ENCODE measurements at regions not wholly inside any gene's neighbourhood (a gene's known extent, or its start where the extent isn't known, plus 50 kb on each side); places are given as distances from the start of the nearest gene placed in this dataset.

DNA sequence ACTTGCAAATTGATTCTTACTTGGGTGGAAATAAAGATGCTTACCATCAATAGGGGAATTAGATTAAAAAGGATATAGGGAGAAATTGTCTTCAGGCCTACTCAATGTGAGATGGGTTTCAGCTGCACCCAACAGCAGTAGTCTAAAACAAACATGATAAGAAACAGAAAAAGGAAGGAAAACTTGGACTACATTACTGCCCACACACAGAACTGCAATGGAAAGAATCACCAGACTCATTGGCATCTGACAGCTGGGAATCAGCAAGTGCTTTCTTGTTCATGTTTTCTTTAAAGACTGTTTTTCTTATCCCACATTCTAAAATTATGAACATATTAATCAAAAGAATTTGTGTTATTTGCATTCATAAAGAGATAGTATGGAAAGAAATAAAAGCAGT lies 144.2 kb downstream of the LRIG3 start:
- Mint-ChIP-seq H3K27ac (no peak overlapping the region), H3K4me3 (no peak overlapping the region), H3K27me3 (no peaks in the 10 kb centered on the region), H3K4me1 (no peaks in the 10 kb centered on the region), H3K36me3 (no peaks in the 10 kb centered on the region), H3K9me3 (peaks cover 0 to 7% (median 0%) of the 10 kb centered on the region in 3 donors)
- Histone ChIP-seq H3K27me3 (replicated peaks in 1 of 2; ENCODE audit: control insufficient read depth in 2 of 2, extremely low read depth in 1 of 2, insufficient read depth in 2 of 2, low read length in 1 of 2) (no peaks in the 10 kb centered on the region), H3K4me1 (ENCODE audit: control insufficient read depth in 1 of 2, extremely low read depth in 1 of 2, insufficient read depth in 2 of 2, low read length in 2 of 2) (no peaks in the 10 kb centered on the region), H3K4me3 (ENCODE audit: control insufficient read depth in 1 of 2, extremely low read depth in 1 of 2, low read length in 1 of 2) (no peak overlapping the region), H3K27ac (ENCODE audit: low read length) (no peak overlapping the region), H3K36me3 (ENCODE audit: control insufficient read depth in 2 of 2, extremely low read depth in 1 of 2, insufficient read depth in 1 of 2, low read length in 1 of 2) (no peaks in the 10 kb centered on the region), H3K9me3 (no peaks in the 10 kb centered on the region)
- ATAC-seq (replicated peaks in 1 of 4) (no peak), DNase-seq (no peak)
- ChIA-PET POLR2A (no interaction called here), CTCF (no interaction called here)

DNA sequence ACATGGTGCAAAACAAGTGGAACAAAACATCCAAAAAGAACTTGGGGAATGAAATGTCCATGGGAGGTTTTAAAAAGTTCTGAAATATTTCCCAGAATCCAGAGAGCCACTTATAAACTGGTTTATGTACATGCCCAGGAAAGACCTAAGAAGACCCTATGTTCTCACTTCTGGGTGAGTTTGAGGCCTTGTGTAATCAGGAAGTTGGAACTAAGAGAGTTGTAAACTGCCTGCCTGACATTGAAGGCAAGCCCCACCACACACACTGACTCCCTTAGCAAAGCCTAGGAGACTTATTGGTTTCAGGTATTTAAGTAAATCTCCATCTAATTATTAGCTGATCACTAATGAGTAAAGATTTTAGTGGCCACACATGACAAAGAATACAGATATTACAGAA lies 142.5 kb downstream of the LRIG3 start:
- Histone ChIP-seq H3K27ac (ENCODE audit: low read length) (no peak overlapping the region), H3K9me3 (no peaks in the 10 kb centered on the region), H3K27me3 (replicated peaks in 1 of 2; ENCODE audit: control insufficient read depth in 2 of 2, extremely low read depth in 1 of 2, insufficient read depth in 2 of 2, low read length in 1 of 2) (no peaks in the 10 kb centered on the region), H3K36me3 (ENCODE audit: control insufficient read depth in 2 of 2, extremely low read depth in 1 of 2, insufficient read depth in 1 of 2, low read length in 1 of 2) (no peaks in the 10 kb centered on the region), H3K4me3 (ENCODE audit: control insufficient read depth in 1 of 2, extremely low read depth in 1 of 2, low read length in 1 of 2) (no peak overlapping the region), H3K4me1 (ENCODE audit: control insufficient read depth in 1 of 2, extremely low read depth in 1 of 2, insufficient read depth in 2 of 2, low read length in 2 of 2) (no peaks in the 10 kb centered on the region)
- H3K36me3 Mint-ChIP-seq, result no peaks in the 10 kb centered on the region
- ATAC-seq (replicated peaks in 1 of 4) (no peak), DNase-seq (no peak)
- ChIA-PET CTCF (no interaction called here), POLR2A (no interaction called here)
- no peaks in the 10 kb centered on the region for H3K27me3 Mint-ChIP-seq
- H3K9me3 Mint-ChIP-seq, result peaks cover 0 to 7% (median 0%) of the 10 kb centered on the region in 3 donors
- H3K4me3 Mint-ChIP-seq, result no peak overlapping the region
- H3K4me1 Mint-ChIP-seq, result no peaks in the 10 kb centered on the region
- H3K27ac Mint-ChIP-seq, result no peak overlapping the region

DNA sequence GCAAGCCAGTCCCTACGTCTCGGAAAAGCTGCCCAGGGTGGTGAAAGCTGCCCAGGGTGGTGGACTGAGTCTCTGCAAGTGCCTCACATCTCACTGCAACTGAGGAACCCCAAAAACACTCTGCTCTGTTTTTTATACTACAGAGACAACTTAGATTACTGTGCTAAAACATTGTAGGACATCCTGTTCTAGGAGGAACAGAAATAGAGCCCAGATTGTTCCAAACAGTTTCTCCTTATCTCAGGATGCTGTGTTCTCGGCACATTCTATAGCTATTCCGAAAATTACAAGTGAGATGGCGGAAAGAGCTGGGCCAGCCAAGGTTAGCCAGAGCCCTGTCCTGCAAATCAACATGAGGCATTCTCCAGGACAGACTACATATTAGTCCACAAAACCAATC lies 138.7 kb downstream of the LRIG3 start:
- Histone ChIP-seq H3K9me3 (no peaks in the 10 kb centered on the region), H3K27ac (ENCODE audit: low read length) (no peak overlapping the region), H3K4me1 (ENCODE audit: control insufficient read depth in 1 of 2, extremely low read depth in 1 of 2, insufficient read depth in 2 of 2, low read length in 2 of 2) (no peaks in the 10 kb centered on the region), H3K4me3 (ENCODE audit: control insufficient read depth in 1 of 2, extremely low read depth in 1 of 2, low read length in 1 of 2) (no peak overlapping the region), H3K27me3 (replicated peaks in 1 of 2; ENCODE audit: control insufficient read depth in 2 of 2, extremely low read depth in 1 of 2, insufficient read depth in 2 of 2, low read length in 1 of 2) (no peaks in the 10 kb centered on the region), H3K36me3 (ENCODE audit: control insufficient read depth in 2 of 2, extremely low read depth in 1 of 2, insufficient read depth in 1 of 2, low read length in 1 of 2) (no peaks in the 10 kb centered on the region)
- no peak for DNase-seq
- ChIA-PET POLR2A (no interaction called here), CTCF (no interaction called here)
- no peaks in the 10 kb centered on the region for H3K36me3 Mint-ChIP-seq
- peaks cover 8 to 12% (median 12%) of the 10 kb centered on the region in 3 donors for H3K9me3 Mint-ChIP-seq
- ATAC-seq (replicated peaks in 1 of 4), result no peak
- 74% methylated on average over 4 of the region's 5 CpGs for WGBS (ENCODE audit: insufficient coverage)
- H3K4me1 Mint-ChIP-seq, result no peaks in the 10 kb centered on the region
- no peaks in the 10 kb centered on the region for H3K27me3 Mint-ChIP-seq
- H3K27ac Mint-ChIP-seq, result no peak overlapping the region
- no peak overlapping the region for H3K4me3 Mint-ChIP-seq

DNA sequence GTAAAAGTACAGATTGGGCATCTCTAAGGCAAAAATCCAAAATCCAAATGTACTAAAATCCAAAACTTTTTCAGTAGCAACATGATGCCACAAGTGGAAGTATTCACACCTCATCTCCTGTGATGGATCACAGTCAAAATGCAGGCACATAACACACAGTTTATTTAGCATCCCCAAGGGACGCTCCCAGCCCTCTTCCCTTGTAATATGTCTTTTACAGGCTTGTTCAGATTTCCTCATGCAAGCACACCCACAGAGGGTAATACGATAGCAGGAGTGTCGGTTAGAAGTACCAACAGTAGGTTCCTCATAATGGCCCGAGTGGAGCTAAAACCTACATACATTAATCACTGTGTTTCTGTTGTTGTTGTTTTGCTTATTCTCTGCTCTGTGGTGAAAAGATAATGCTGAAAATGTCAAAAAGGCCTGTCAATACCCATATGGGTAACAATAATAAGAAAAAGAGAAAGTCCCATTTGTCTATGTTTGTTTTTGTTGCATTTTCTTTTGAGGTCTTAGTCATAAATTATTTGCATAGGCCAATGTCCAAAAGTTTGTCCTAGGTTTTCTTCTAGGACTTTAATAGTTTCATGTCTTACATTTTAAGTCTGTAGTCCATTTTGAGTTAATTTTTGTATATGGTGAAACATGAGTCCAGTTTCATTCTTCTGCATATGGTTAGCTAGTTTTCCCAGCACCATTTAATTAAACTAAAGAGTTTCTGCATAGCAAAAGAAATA lies 133.1 kb downstream of the LRIG3 start:
- Mint-ChIP-seq H3K4me3 (no peak overlapping the region), H3K27ac (no peak overlapping the region), H3K9me3 (peaks cover 9 to 17% (median 16%) of the 10 kb centered on the region in 3 donors), H3K4me1 (no peaks in the 10 kb centered on the region), H3K27me3 (no peaks in the 10 kb centered on the region), H3K36me3 (no peaks in the 10 kb centered on the region)
- Histone ChIP-seq H3K36me3 (ENCODE audit: control insufficient read depth in 2 of 2, extremely low read depth in 1 of 2, insufficient read depth in 1 of 2, low read length in 1 of 2) (no peaks in the 10 kb centered on the region), H3K27me3 (replicated peaks in 1 of 2; ENCODE audit: control insufficient read depth in 2 of 2, extremely low read depth in 1 of 2, insufficient read depth in 2 of 2, low read length in 1 of 2) (no peaks in the 10 kb centered on the region), H3K4me3 (ENCODE audit: control insufficient read depth in 1 of 2, extremely low read depth in 1 of 2, low read length in 1 of 2) (no peak overlapping the region), H3K9me3 (no peaks in the 10 kb centered on the region), H3K27ac (ENCODE audit: low read length) (no peak overlapping the region), H3K4me1 (ENCODE audit: control insufficient read depth in 1 of 2, extremely low read depth in 1 of 2, insufficient read depth in 2 of 2, low read length in 2 of 2) (no peaks in the 10 kb centered on the region)
- ATAC-seq (replicated peaks in 1 of 4) (no peak), DNase-seq (no peak)
- POLR2A ChIA-PET, result no interaction called here
- CTCF ChIA-PET, result no interaction called here
- WGBS (ENCODE audit: insufficient coverage), result 67% methylated on average over 1 of the region's 4 CpGs

DNA sequence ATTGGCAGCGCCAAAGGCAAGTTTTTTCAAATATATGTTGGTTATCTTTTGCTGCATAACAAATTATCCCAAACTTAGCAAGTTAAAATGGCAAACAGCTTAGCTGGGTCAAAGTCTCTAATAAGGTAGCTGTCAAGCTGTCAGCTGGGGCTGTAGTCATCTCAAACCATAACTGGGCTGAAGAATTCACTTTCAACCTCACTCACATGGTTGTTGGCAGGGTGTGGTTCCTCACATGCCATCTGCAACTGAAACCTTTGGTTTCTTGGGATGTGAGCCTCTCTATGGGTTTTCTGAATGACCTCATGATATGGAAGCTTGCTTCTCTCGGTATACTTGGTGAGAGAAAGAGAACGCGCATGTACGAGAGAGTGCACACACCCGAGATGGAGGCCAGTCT lies 125.4 kb downstream of the LRIG3 start:
- no peaks in the 10 kb centered on the region for H3K36me3 Mint-ChIP-seq
- CTCF ChIA-PET, result no interaction called here

DNA sequence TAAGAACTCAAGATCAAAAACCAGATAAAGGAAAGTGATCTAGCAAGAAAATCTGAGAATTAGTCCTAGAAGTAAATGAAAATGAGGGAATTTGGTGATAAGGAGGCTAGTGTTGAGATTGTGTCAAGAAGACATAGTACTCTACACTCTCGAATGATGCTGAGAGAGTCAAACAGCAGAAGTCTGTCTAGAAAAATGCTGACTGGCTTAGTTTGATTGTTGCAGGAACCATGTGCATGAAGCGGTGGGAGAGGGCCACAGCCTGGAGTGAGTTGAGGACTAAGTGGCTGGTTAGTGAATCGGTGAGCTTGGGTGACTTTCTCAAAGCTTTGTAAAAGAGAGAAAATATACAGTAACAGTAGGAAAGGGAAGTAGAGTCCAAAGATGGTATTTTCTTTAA lies 124.5 kb downstream of the LRIG3 start:
- Histone ChIP-seq H3K4me1 (ENCODE audit: control insufficient read depth in 1 of 2, extremely low read depth in 1 of 2, insufficient read depth in 2 of 2, low read length in 2 of 2) (no peaks in the 10 kb centered on the region), H3K9me3 (no peaks in the 10 kb centered on the region), H3K27ac (ENCODE audit: low read length) (no peak overlapping the region), H3K27me3 (replicated peaks in 1 of 2; ENCODE audit: control insufficient read depth in 2 of 2, extremely low read depth in 1 of 2, insufficient read depth in 2 of 2, low read length in 1 of 2) (no peaks in the 10 kb centered on the region), H3K4me3 (ENCODE audit: control insufficient read depth in 1 of 2, extremely low read depth in 1 of 2, low read length in 1 of 2) (no peak overlapping the region), H3K36me3 (ENCODE audit: control insufficient read depth in 2 of 2, extremely low read depth in 1 of 2, insufficient read depth in 1 of 2, low read length in 1 of 2) (no peaks in the 10 kb centered on the region)
- ATAC-seq (replicated peaks in 1 of 4) (no peak), DNase-seq (no peak)
- Mint-ChIP-seq H3K9me3 (peaks cover 0 to 15% (median 11%) of the 10 kb centered on the region in 3 donors), H3K27ac (no peak overlapping the region), H3K27me3 (no peaks in the 10 kb centered on the region), H3K36me3 (no peaks in the 10 kb centered on the region), H3K4me1 (no peaks in the 10 kb centered on the region), H3K4me3 (no peak overlapping the region)
- CTCF ChIA-PET, result no interaction called here
- POLR2A ChIA-PET, result no interaction called here
- WGBS (ENCODE audit: insufficient coverage), result 85% methylated on average over 3 of the region's 3 CpGs

More for the DNA sequence above, 125.4 kb downstream of the LRIG3 start:
- no peak overlapping the region for H3K27ac Mint-ChIP-seq
- H3K27ac ChIP-seq (ENCODE audit: low read length), result no peak overlapping the region
- no peak overlapping the region for H3K4me3 ChIP-seq (ENCODE audit: control insufficient read depth in 1 of 2, extremely low read depth in 1 of 2, low read length in 1 of 2)
- H3K36me3 ChIP-seq (ENCODE audit: control insufficient read depth in 2 of 2, extremely low read depth in 1 of 2, insufficient read depth in 1 of 2, low read length in 1 of 2), result no peaks in the 10 kb centered on the region
- H3K27me3 ChIP-seq (replicated peaks in 1 of 2; ENCODE audit: control insufficient read depth in 2 of 2, extremely low read depth in 1 of 2, insufficient read depth in 2 of 2, low read length in 1 of 2), result no peaks in the 10 kb centered on the region
- no peaks in the 10 kb centered on the region for H3K4me1 ChIP-seq (ENCODE audit: control insufficient read depth in 1 of 2, extremely low read depth in 1 of 2, insufficient read depth in 2 of 2, low read length in 2 of 2)
- WGBS (ENCODE audit: insufficient coverage), result no CpG with 5 or more reads among the region's 6 CpGs
- POLR2A ChIA-PET, result no interaction called here
- ATAC-seq (replicated peaks in 1 of 4), result no peak
- no peaks in the 10 kb centered on the region for H3K4me1 Mint-ChIP-seq
- no peaks in the 10 kb centered on the region for H3K9me3 ChIP-seq
- no peak overlapping the region for H3K4me3 Mint-ChIP-seq
- H3K27me3 Mint-ChIP-seq, result no peaks in the 10 kb centered on the region
- peaks cover 1 to 15% (median 8%) of the 10 kb centered on the region in 3 donors for H3K9me3 Mint-ChIP-seq
- DNase-seq, result no peak

DNA sequence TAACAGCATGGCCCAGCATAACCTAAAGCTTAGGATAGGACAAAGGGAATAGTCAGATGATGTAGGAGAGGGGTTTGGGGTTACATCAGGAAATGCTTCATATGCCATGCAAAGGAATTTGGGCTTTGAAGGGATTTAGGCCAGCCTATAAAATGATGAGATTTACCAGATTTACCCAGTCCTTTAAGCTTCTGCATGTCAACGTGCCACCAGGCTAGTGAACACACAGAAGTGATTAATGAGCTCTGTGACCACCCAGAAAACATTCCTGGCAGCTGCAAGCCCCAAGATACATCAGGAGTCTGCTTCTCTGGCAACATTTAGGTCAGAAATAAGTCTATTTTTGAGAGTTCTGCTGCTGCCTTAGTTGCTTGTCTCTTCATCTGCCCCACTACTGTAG lies 118.3 kb downstream of the LRIG3 start:
- Histone ChIP-seq H3K36me3 (ENCODE audit: control insufficient read depth in 2 of 2, extremely low read depth in 1 of 2, insufficient read depth in 1 of 2, low read length in 1 of 2) (no peaks in the 10 kb centered on the region), H3K27ac (ENCODE audit: low read length) (no peak overlapping the region), H3K4me3 (ENCODE audit: control insufficient read depth in 1 of 2, extremely low read depth in 1 of 2, low read length in 1 of 2) (no peak overlapping the region), H3K4me1 (ENCODE audit: control insufficient read depth in 1 of 2, extremely low read depth in 1 of 2, insufficient read depth in 2 of 2, low read length in 2 of 2) (no peaks in the 10 kb centered on the region), H3K27me3 (replicated peaks in 1 of 2; ENCODE audit: control insufficient read depth in 2 of 2, extremely low read depth in 1 of 2, insufficient read depth in 2 of 2, low read length in 1 of 2) (no peaks in the 10 kb centered on the region), H3K9me3 (no peaks in the 10 kb centered on the region)
- H3K9me3 Mint-ChIP-seq, result peaks cover 2 to 9% (median 4%) of the 10 kb centered on the region in 3 donors
- WGBS (ENCODE audit: insufficient coverage), result no CpG with 5 or more reads among the region's 1 CpG
- CTCF ChIA-PET, result no interaction called here
- POLR2A ChIA-PET, result no interaction called here
- H3K4me3 Mint-ChIP-seq, result no peak overlapping the region
- ATAC-seq (replicated peaks in 1 of 4) (no peak), DNase-seq (no peak)
- H3K27me3 Mint-ChIP-seq, result no peaks in the 10 kb centered on the region
- H3K27ac Mint-ChIP-seq, result no peak overlapping the region
- no peaks in the 10 kb centered on the region for H3K36me3 Mint-ChIP-seq
- H3K4me1 Mint-ChIP-seq, result no peaks in the 10 kb centered on the region
